GM12878 (cell line): ENCODE measurements at regions not wholly inside any gene's neighbourhood (a gene's known extent, or its start where the extent isn't known, plus 50 kb on each side); places are given as distances from the start of the nearest gene placed in this dataset.

Experiments used
- ATAC-seq: fragments of 200-7000 bp; cut with Tn5 transposase; 3 replicates; pipeline ENCODE4 v1.9.1; 2020; ENCODE audit warnings: mild to moderate bottlenecking, moderate library complexity
- BruUV-seq: library from RNA; stranded (reverse); fragments of 400-500 nt; replicated peaks from 2 replicates; lab custom pipeline; 2021; lab: Mats Ljungman, UMichigan
- CTCF ChIA-PET: fragments of 300-600 bp; sonication (Branson Sonifier 250); formaldehyde crosslinking; extraction: SDS; loops from one replicate; lab custom pipeline; 2021; ENCODE audit warnings: inconsistent platforms; lab: Yijun Ruan, JAX
- POLR2A ChIA-PET: fragments of 350-600 bp; formaldehyde crosslinking; extraction: SDS; loops from one replicate; lab custom pipeline; 2021; ENCODE audit warnings: inconsistent platforms; lab: Charles Lee
- RAD21 ChIA-PET: fragments of 300-600 bp; sonication (Branson Sonifier 250); formaldehyde crosslinking; loops from one replicate; lab custom pipeline; 2023; ENCODE audit warnings: antibody characterized with exemption; ENCODE audit not compliant: unreplicated experiment; lab: Charles Lee
- SMC1A ChIA-PET: fragments of 300-600 bp; sonication (Branson Sonifier 250); formaldehyde crosslinking; loops from one replicate; lab custom pipeline; 2023; ENCODE audit not compliant: unreplicated experiment, uncharacterized antibody; lab: Charles Lee
- DNase-seq: peaks from one replicate; pipeline ENCODE4 v3.0.0-alpha.2; 2011; ENCODE audit warnings: low read depth, low spot score
- FAIRE-seq: peaks from 3 replicates; lab custom pipeline; 2011; peaks lifted over from hg19 to GRCh38; lab: Jason Lieb, UNC
- H2AFZ ChIP-seq: 2 replicates; pipeline ENCODE4 v1.6.0; 2011; ENCODE audit warnings: low read depth, low read length, control low read depth; ENCODE audit not compliant: control insufficient read depth
- H3K27ac ChIP-seq: 2 replicates; pipeline ENCODE4 v1.5.1; 2011; ENCODE audit warnings: control low read depth; ENCODE audit not compliant: control insufficient read depth, insufficient read depth
- H3K27me3 ChIP-seq, 2 experiments: replicated peaks in 1 of 2; 2 replicates each; pipeline versions ENCODE4 v1.6.0 to v1.6.1; 2011; ENCODE audit warnings: low read length in 1 of 2; ENCODE audit not compliant: control insufficient read depth in 2 of 2, insufficient read depth in 2 of 2
- H3K36me3 ChIP-seq, 2 experiments: 2 replicates each; pipeline ENCODE4 v1.5.1; 2011; ENCODE audit warnings: low read length in 1 of 2; ENCODE audit not compliant: control insufficient read depth in 2 of 2, insufficient read depth in 2 of 2
- H3K4me1 ChIP-seq: 2 replicates; pipeline ENCODE4 v1.6.1; 2011; ENCODE audit warnings: mild to moderate bottlenecking, low read length, moderate library complexity, mixed read lengths; ENCODE audit not compliant: control insufficient read depth, insufficient read depth
- H3K4me2 ChIP-seq: 2 replicates; pipeline ENCODE4 v1.6.0; 2011; ENCODE audit warnings: control low read depth; ENCODE audit not compliant: control insufficient read depth, insufficient read depth
- H3K4me3 ChIP-seq: fragments of 200-600 bp; sonication (generic); 2 replicates; pipeline ENCODE4 v1.5.1; 2016
- H3K79me2 ChIP-seq: 2 replicates; pipeline ENCODE4 v1.6.0; 2011; ENCODE audit warnings: low read length; ENCODE audit not compliant: control insufficient read depth, insufficient read depth
- H3K9ac ChIP-seq: 2 replicates; pipeline ENCODE4 v1.8.0; 2011; ENCODE audit warnings: low read length, control low read depth, mixed read lengths; ENCODE audit not compliant: control insufficient read depth, insufficient read depth
- H3K9me3 ChIP-seq: replicated peaks from 3 replicates; pipeline ENCODE4 v1.5.1; 2011; ENCODE audit warnings: mild to moderate bottlenecking, low read length; ENCODE audit not compliant: control insufficient read depth, insufficient read depth
- H4K20me1 ChIP-seq: 2 replicates; pipeline ENCODE4 v1.6.0; 2011; ENCODE audit not compliant: control insufficient read depth, insufficient read depth
- ASH2L ChIP-seq: fragments of 300-600, 200-600 bp; sonication (generic); IDR thresholded peaks from 2 replicates; pipeline ENCODE4 v1.6.1; 2017; ENCODE audit warnings: low read depth, mild to moderate bottlenecking, borderline replicate concordance
- ATF3 ChIP-seq: IDR thresholded peaks from 2 replicates; pipeline ENCODE4 v1.6.1; 2011; ENCODE audit warnings: low read depth, mild to moderate bottlenecking, low read length, moderate library complexity, borderline replicate concordance; ENCODE audit errors: extremely low read depth
- FOS ChIP-seq: IDR thresholded peaks from 3 replicates; pipeline ENCODE4 v1.6.1; 2011; ENCODE audit warnings: borderline replicate concordance; ENCODE audit not compliant: insufficient read length; ENCODE audit errors: extremely low read depth
- FOXM1 ChIP-seq: IDR thresholded peaks from 2 replicates; pipeline ENCODE4 v1.6.1; 2012; ENCODE audit warnings: low read depth, mild to moderate bottlenecking, inconsistent platforms, low read length, moderate library complexity
- HDAC6 ChIP-seq: fragments of 200-600 bp; sonication (generic); IDR thresholded peaks from one replicate; pipeline ENCODE4 v1.8.0; 2017; ENCODE audit warnings: antibody characterized with exemption; ENCODE audit not compliant: unreplicated experiment
- JUNB ChIP-seq: IDR thresholded peaks from 2 replicates; pipeline ENCODE4 v1.6.1; 2016; ENCODE audit warnings: antibody characterized with exemption, mild to moderate bottlenecking
- MXI1 ChIP-seq: fragments of 150-350 bp; IDR thresholded peaks from 2 replicates; pipeline ENCODE4 v1.6.1; 2011; ENCODE audit warnings: low read depth, mild to moderate bottlenecking, inconsistent platforms, low read length, improper control_type of control experiment
- NR2F1 ChIP-seq: fragments of 450-650 bp; conservative IDR thresholded peaks from 2 replicates; pipeline ENCODE4 v1.6.1; 2017; ENCODE audit warnings: mild to moderate bottlenecking
- SREBF2 ChIP-seq: IDR thresholded peaks from 2 replicates; pipeline ENCODE4 v1.6.1; 2012; ENCODE audit warnings: mild to moderate bottlenecking, low read length
- SUZ12 ChIP-seq: fragments of 200-600 bp; sonication (generic); IDR thresholded peaks from one replicate; pipeline ENCODE4 v1.6.1; 2018; ENCODE audit warnings: antibody characterized with exemption, mild to moderate bottlenecking; ENCODE audit not compliant: unreplicated experiment
- ZNF687 ChIP-seq: fragments of 450-650 bp; IDR thresholded peaks from 2 replicates; pipeline ENCODE4 v1.6.1; 2017; ENCODE audit warnings: mild to moderate bottlenecking, moderate library complexity
- WGBS: methylation state at CpG from one replicate; pipeline ENCODE4 v1.1.6; 2016; ENCODE audit warnings: low lambda C conversion rate; ENCODE audit not compliant: insufficient replicate concordance, insufficient coverage; ENCODE audit errors: missing lambda C conversion rate; 5-methylcytosine and 5-hydroxymethylcytosine counted together
- in situ Hi-C: fragments of 300-500 bp; cut with MboI; formaldehyde crosslinking; loops from 9 replicates; pipeline ENCODE4 v1.14.3; 2018; ENCODE audit warnings: mixed read lengths
- intact Hi-C: fragments of 100-400 bp; cut with micrococcal nuclease; formaldehyde crosslinking; loops from one replicate; pipeline ENCODE4 v1.14.2; 2022; ENCODE audit not compliant: unreplicated experiment

GRCh38 chr5:28575368-28575767 is 1537.0 kb upstream of the CDH9 start:
- Histone ChIP-seq H3K4me3 (no peak overlapping the region), H3K27ac (no peak overlapping the region), H3K79me2 (no peaks in the 10 kb centered on the region), H3K9me3 (no peaks in the 10 kb centered on the region), H3K4me1 (no peaks in the 10 kb centered on the region), H4K20me1 (no peaks in the 10 kb centered on the region), H3K4me2 (no peak overlapping the region), H3K9ac (no peak overlapping the region), H2AFZ (no peak overlapping the region), H3K27me3 (no peaks in the 10 kb centered on the region)
- FAIRE-seq (no peak), DNase-seq (no peak)
- POLR2A ChIA-PET, result interaction anchor here (1.8 kb wide), 1 partner anchor 102 kb away, joined by 5 read pairs; no protein-coding TSS in a partner anchor
- BruUV-seq, result no TSS peak
- RAD21 ChIA-PET, result interaction anchor here (0.8 to 5.3 kb wide), 7 partner anchors 14 to 191 kb away, joined by 3 to 78 read pairs (median 3); no protein-coding TSS in a partner anchor
- SMC1A ChIA-PET, result interaction anchor here (0.8 to 5.0 kb wide), 14 partner anchors 10 to 229 kb away, joined by 3 to 82 read pairs (median 6); no protein-coding TSS in a partner anchor
- intact Hi-C loops, result loop anchor here (5.0 kb wide), 2 partner anchors 103 to 192 kb away; no protein-coding TSS in a partner anchor
- TF ChIP-seq FOS (no peak), SREBF2 (no peak)
- TF ChIP-seq, all 136 proteins: peak for 0
- H3K36me3 ChIP-seq, result no peaks in the 10 kb centered on the region
- ATAC-seq, result no peak
- CTCF ChIA-PET, result interaction anchor here (0.7 to 10.5 kb wide), 16 partner anchors 9 to 231 kb away, joined by 3 to 172 read pairs (median 6); no protein-coding TSS in a partner anchor
- 45% methylated on average over 7 of the region's 7 CpGs for WGBS
- in situ Hi-C loops, result no loop called here

GRCh38 chr5:28574606-28575005 is 1536.2 kb upstream of the CDH9 start:
- in situ Hi-C loops, result no loop called here
- no peaks in the 10 kb centered on the region for H3K4me1 ChIP-seq
- no peak for DNase-seq
- H3K4me3 ChIP-seq, result no peak overlapping the region
- intact Hi-C loops, result loop anchor here (5.0 kb wide), 2 partner anchors 102 to 193 kb away; no protein-coding TSS in a partner anchor
- no peak overlapping the region for H3K9ac ChIP-seq
- no peak overlapping the region for H3K4me2 ChIP-seq
- H3K79me2 ChIP-seq, result no peaks in the 10 kb centered on the region
- no peak overlapping the region for H2AFZ ChIP-seq
- ChIA-PET CTCF (interaction anchor here (0.8 to 10.5 kb wide), 11 partner anchors 8 to 316 kb away, joined by 3 to 172 read pairs (median 5); no protein-coding TSS in a partner anchor), RAD21 (interaction anchor here (1.2 to 5.3 kb wide), 2 partner anchors 89 to 101 kb away, joined by 3 to 78 read pairs; no protein-coding TSS in a partner anchor), SMC1A (interaction anchor here (0.8 to 5.0 kb wide), 8 partner anchors 10 to 101 kb away, joined by 3 to 82 read pairs (median 4); no protein-coding TSS in a partner anchor), POLR2A (no interaction called here)
- WGBS, result 50% methylated on average over 1 of the region's 1 CpG
- no peak for FAIRE-seq
- no peak for ATAC-seq
- BruUV-seq, result no TSS peak
- H4K20me1 ChIP-seq, result no peaks in the 10 kb centered on the region
- no peaks in the 10 kb centered on the region for H3K9me3 ChIP-seq
- no peak overlapping the region for H3K27ac ChIP-seq
- H3K36me3 ChIP-seq, result no peaks in the 10 kb centered on the region
- H3K27me3 ChIP-seq, result no peaks in the 10 kb centered on the region
- TF ChIP-seq NR2F1 (no peak), MXI1 (no peak), SREBF2 (no peak), ZNF687 (no peak), HDAC6 (no peak), FOXM1 (no peak), ASH2L (no peak), ATF3 (no peak), SUZ12 (no peak), JUNB (no peak)
